GM18867 (cell line): ENCODE measurements at regions not wholly inside any gene's neighbourhood (a gene's known extent, or its start where the extent isn't known, plus 50 kb on each side); places are given as distances from the start of the nearest gene placed in this dataset.

Experiments used
- ATAC-seq: cut with Tn5 transposase; IDR thresholded peaks from one replicate; pipeline ENCODE4 v1.9.1; 2021; ENCODE audit warnings: mild to moderate bottlenecking, moderate library complexity; ENCODE audit not compliant: unreplicated experiment

GRCh38 chr6:62480544-62480943, 194.5 kb upstream of the KHDRBS2 start:
- ATAC-seq, result no peak

GRCh38 chr6:62479697-62480220, 193.7 kb upstream of the KHDRBS2 start:
- ATAC-seq, result no peak

GRCh38 chr6:62474793-62475192, 188.8 kb upstream of the KHDRBS2 start:
- no peak for ATAC-seq

GRCh38 chr6:62466607-62467006, 180.6 kb upstream of the KHDRBS2 start:
- no peak for ATAC-seq

- no peak for ATAC-seq
Measured at GRCh38 chr6:62465206-62465605, 179.2 kb upstream of the KHDRBS2 start.

- ATAC-seq, result no peak
Measured at GRCh38 chr6:62452586-62452985, 166.6 kb upstream of the KHDRBS2 start.

- no peak for ATAC-seq
Measured at GRCh38 chr6:62446647-62447316, 160.8 kb upstream of the KHDRBS2 start.

- ATAC-seq, result no peak
Measured at GRCh38 chr6:62445521-62445920, 159.5 kb upstream of the KHDRBS2 start.

GRCh38 chr6:62441182-62441581, 155.2 kb upstream of the KHDRBS2 start:
- no peak for ATAC-seq

- ATAC-seq, result no peak
Measured at GRCh38 chr6:62429781-62430180, 143.8 kb upstream of the KHDRBS2 start.

- ATAC-seq, result no peak
Measured at GRCh38 chr6:62400521-62401259, 114.7 kb upstream of the KHDRBS2 start.

GRCh38 chr6:62393608-62394007, 107.6 kb upstream of the KHDRBS2 start:
- ATAC-seq, result no peak

- no peak for ATAC-seq
Measured at GRCh38 chr6:62392291-62392690, 106.3 kb upstream of the KHDRBS2 start.

GRCh38 chr6:62391358-62391757, 105.3 kb upstream of the KHDRBS2 start:
- ATAC-seq, result no peak

GRCh38 chr6:62390401-62390800, 104.4 kb upstream of the KHDRBS2 start:
- no peak for ATAC-seq

GRCh38 chr6:62371453-62372210, 85.6 kb upstream of the KHDRBS2 start:
- no peak for ATAC-seq

GRCh38 chr6:62367601-62368000, 81.6 kb upstream of the KHDRBS2 start:
- ATAC-seq, result peak; percentile 75

- ATAC-seq, result no peak
Measured at GRCh38 chr6:62362097-62362496, 76.1 kb upstream of the KHDRBS2 start.

GRCh38 chr6:62357835-62358234, 71.8 kb upstream of the KHDRBS2 start:
- ATAC-seq, result no peak

- no peak for ATAC-seq
Measured at GRCh38 chr6:62354261-62354660, 68.2 kb upstream of the KHDRBS2 start.

- no peak for ATAC-seq
Measured at GRCh38 chr6:62345962-62346689, 60.1 kb upstream of the KHDRBS2 start.
